ENCODE measurements at regions not wholly inside any gene's neighbourhood (a gene's known extent, or its start where the extent isn't known, plus 50 kb on each side); places are given as distances from the start of the nearest gene placed in this dataset.

GRCh38 chr11:23759489-23759888 lies 737.4 kb upstream of the LUZP2 start:
- Histone ChIP-seq H3K27ac (ENCODE audit: low read length) (no peak overlapping the region), H3K79me2 (ENCODE audit: low read length) (no peaks in the 10 kb centered on the region), H3F3A (ENCODE audit: insufficient read depth, low read length) (no peaks in the 10 kb centered on the region), H2AFZ (ENCODE audit: low read length) (no peak overlapping the region), H3K4me1 (ENCODE audit: low read length) (no peaks in the 10 kb centered on the region), H3K9me3 (replicated peaks; ENCODE audit: insufficient read depth, low read length) (no peaks in the 10 kb centered on the region), H3K4me2 (ENCODE audit: low read depth, low read length) (no peak overlapping the region), H4K20me1 (ENCODE audit: insufficient read depth, low read length) (no peaks in the 10 kb centered on the region), H3K27me3 (replicated peaks; ENCODE audit: insufficient read depth, low read length) (no peaks in the 10 kb centered on the region), H3K4me3 (ENCODE audit: low read length) (no peak overlapping the region), H3K9me2 (replicated peaks; ENCODE audit: insufficient read depth, low read length) (no peaks in the 10 kb centered on the region), H3K9ac (ENCODE audit: low read length) (no peak overlapping the region), H3K36me3 (replicated peaks; ENCODE audit: insufficient read depth, low read length) (no peaks in the 10 kb centered on the region)
- TF ChIP-seq EZH2 (optimal IDR thresholded peaks at IDR 0.05; ENCODE audit: low read depth, low read length) (no peak), EZH2phosphoT487 (IDR thresholded peaks at IDR 0.05; ENCODE audit: low read length) (no peak)
- TF ChIP-seq, protein P1, sequence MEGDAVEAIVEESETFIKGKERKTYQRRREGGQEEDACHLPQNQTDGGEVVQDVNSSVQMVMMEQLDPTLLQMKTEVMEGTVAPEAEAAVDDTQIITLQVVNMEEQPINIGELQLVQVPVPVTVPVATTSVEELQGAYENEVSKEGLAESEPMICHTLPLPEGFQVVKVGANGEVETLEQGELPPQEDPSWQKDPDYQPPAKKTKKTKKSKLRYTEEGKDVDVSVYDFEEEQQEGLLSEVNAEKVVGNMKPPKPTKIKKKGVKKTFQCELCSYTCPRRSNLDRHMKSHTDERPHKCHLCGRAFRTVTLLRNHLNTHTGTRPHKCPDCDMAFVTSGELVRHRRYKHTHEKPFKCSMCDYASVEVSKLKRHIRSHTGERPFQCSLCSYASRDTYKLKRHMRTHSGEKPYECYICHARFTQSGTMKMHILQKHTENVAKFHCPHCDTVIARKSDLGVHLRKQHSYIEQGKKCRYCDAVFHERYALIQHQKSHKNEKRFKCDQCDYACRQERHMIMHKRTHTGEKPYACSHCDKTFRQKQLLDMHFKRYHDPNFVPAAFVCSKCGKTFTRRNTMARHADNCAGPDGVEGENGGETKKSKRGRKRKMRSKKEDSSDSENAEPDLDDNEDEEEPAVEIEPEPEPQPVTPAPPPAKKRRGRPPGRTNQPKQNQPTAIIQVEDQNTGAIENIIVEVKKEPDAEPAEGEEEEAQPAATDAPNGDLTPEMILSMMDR (IDR thresholded peaks at IDR 0.05; ENCODE audit: low read length), result no peak
- no peak for DNase-seq

- no peak for TF ChIP-seq EZH2 (optimal IDR thresholded peaks at IDR 0.05; ENCODE audit: low read depth, low read length)
- TF ChIP-seq, protein P1 (IDR thresholded peaks at IDR 0.05; ENCODE audit: low read length), result no peak
- TF ChIP-seq EZH2phosphoT487 (IDR thresholded peaks at IDR 0.05; ENCODE audit: low read length), result no peak
- no peaks in the 10 kb centered on the region for H3K9me3 ChIP-seq (replicated peaks; ENCODE audit: insufficient read depth, low read length)
Observed at GRCh38 chr11:23764286-23764685, 732.6 kb upstream of the LUZP2 start.

GRCh38 chr11:23765682-23766252 lies 731.1 kb upstream of the LUZP2 start:
- H3K36me3 ChIP-seq (replicated peaks; ENCODE audit: insufficient read depth, low read length), result no peaks in the 10 kb centered on the region
- H3K4me2 ChIP-seq (ENCODE audit: low read depth, low read length), result no peak overlapping the region
- DNase-seq, result no peak
- no peaks in the 10 kb centered on the region for H3K9me2 ChIP-seq (replicated peaks; ENCODE audit: insufficient read depth, low read length)
- no peak overlapping the region for H2AFZ ChIP-seq (ENCODE audit: low read length)
- H3K27me3 ChIP-seq (replicated peaks; ENCODE audit: insufficient read depth, low read length), result no peaks in the 10 kb centered on the region
- no peaks in the 10 kb centered on the region for H3F3A ChIP-seq (ENCODE audit: insufficient read depth, low read length)
- no peak overlapping the region for H3K9ac ChIP-seq (ENCODE audit: low read length)
- no peak overlapping the region for H3K4me3 ChIP-seq (ENCODE audit: low read length)
- H3K27ac ChIP-seq (ENCODE audit: low read length), result no peak overlapping the region
- no peaks in the 10 kb centered on the region for H4K20me1 ChIP-seq (ENCODE audit: insufficient read depth, low read length)
- no peaks in the 10 kb centered on the region for H3K9me3 ChIP-seq (replicated peaks; ENCODE audit: insufficient read depth, low read length)
- H3K79me2 ChIP-seq (ENCODE audit: low read length), result no peaks in the 10 kb centered on the region
- no peaks in the 10 kb centered on the region for H3K4me1 ChIP-seq (ENCODE audit: low read length)
- no peak for TF ChIP-seq EZH2phosphoT487 (IDR thresholded peaks at IDR 0.05; ENCODE audit: low read length)
- no peak for TF ChIP-seq EZH2 (optimal IDR thresholded peaks at IDR 0.05; ENCODE audit: low read depth, low read length)
- TF ChIP-seq, protein P1 (IDR thresholded peaks at IDR 0.05; ENCODE audit: low read length), result no peak

More at GRCh38 chr11:23764286-23764685, 732.6 kb upstream of the LUZP2 start:
- Histone ChIP-seq H3K4me2 (ENCODE audit: low read depth, low read length) (no peak overlapping the region), H3K9me2 (replicated peaks; ENCODE audit: insufficient read depth, low read length) (no peaks in the 10 kb centered on the region), H3K27me3 (replicated peaks; ENCODE audit: insufficient read depth, low read length) (no peaks in the 10 kb centered on the region), H3K9ac (ENCODE audit: low read length) (no peak overlapping the region), H3K4me3 (ENCODE audit: low read length) (no peak overlapping the region), H3K4me1 (ENCODE audit: low read length) (no peaks in the 10 kb centered on the region), H3K27ac (ENCODE audit: low read length) (no peak overlapping the region), H3K36me3 (replicated peaks; ENCODE audit: insufficient read depth, low read length) (no peaks in the 10 kb centered on the region), H3F3A (ENCODE audit: insufficient read depth, low read length) (no peaks in the 10 kb centered on the region), H2AFZ (ENCODE audit: low read length) (no peak overlapping the region), H4K20me1 (ENCODE audit: insufficient read depth, low read length) (no peaks in the 10 kb centered on the region), H3K79me2 (ENCODE audit: low read length) (no peaks in the 10 kb centered on the region)
- DNase-seq, result no peak

Data from MM.1S (cell line).